NCI-H526 (cell line): ENCODE measurements at regions not wholly inside any gene's neighbourhood (a gene's known extent, or its start where the extent isn't known, plus 50 kb on each side); places are given as distances from the start of the nearest gene placed in this dataset.
"Not testable (repeated sequence)": the region's sequence is repeated elsewhere in the genome, so short reads cannot be mapped to it uniquely, and the experiment has no call there.

ENCODE experiments used
- DNase-seq, 2 experiments: peaks; one replicate each; lab custom pipeline; 2025; lab: John Stamatoyannopoulos, UW

GRCh38 chr11:67940440-67940839 is 63.5 kb downstream of the UNC93B1 start:
- DNase-seq: not testable (repeated sequence)

- DNase-seq: not testable (repeated sequence)
These were observed 64.9 kb downstream of the UNC93B1 start for GRCh38 chr11:67938964-67939363.

- DNase-seq: not testable (repeated sequence)
These were observed 65.5 kb downstream of the UNC93B1 start for GRCh38 chr11:67938371-67938770.

- not testable (repeated sequence) for DNase-seq
These were observed 80.3 kb downstream of the UNC93B1 start for GRCh38 chr11:67923565-67923964.

GRCh38 chr11:67920546-67920945 is 83.4 kb downstream of the UNC93B1 start:
- DNase-seq: not testable (repeated sequence)

GRCh38 chr11:67912184-67912583 is 91.7 kb downstream of the UNC93B1 start:
- not testable (repeated sequence) for DNase-seq

- not testable (repeated sequence) for DNase-seq
These were observed 92.7 kb downstream of the UNC93B1 start for GRCh38 chr11:67911211-67911610.

- not testable (repeated sequence) for DNase-seq
These were observed 93.1 kb downstream of the UNC93B1 start for GRCh38 chr11:67910803-67911202.

GRCh38 chr11:67906969-67907368 is 96.9 kb downstream of the UNC93B1 start:
- DNase-seq: not testable (repeated sequence)

- not testable (repeated sequence) for DNase-seq
These were observed 104.4 kb downstream of the UNC93B1 start for GRCh38 chr11:67899462-67899861.

GRCh38 chr11:67893487-67893886 is 110.4 kb downstream of the UNC93B1 start:
- not testable (repeated sequence) for DNase-seq

GRCh38 chr11:67889646-67890045 is 114.3 kb downstream of the UNC93B1 start:
- not testable (repeated sequence) for DNase-seq

GRCh38 chr11:67888056-67888455 is 115.8 kb downstream of the UNC93B1 start:
- DNase-seq: not testable (repeated sequence)

GRCh38 chr11:67886672-67887071 is 117.2 kb downstream of the UNC93B1 start:
- not testable (repeated sequence) for DNase-seq

- DNase-seq: not testable (repeated sequence)
These were observed 117.7 kb downstream of the UNC93B1 start for GRCh38 chr11:67886207-67886606.

GRCh38 chr11:67885574-67885973 is 118.3 kb downstream of the UNC93B1 start:
- not testable (repeated sequence) for DNase-seq

GRCh38 chr11:67884761-67885558 is 118.9 kb downstream of the UNC93B1 start:
- DNase-seq: not testable (repeated sequence)

- not testable (repeated sequence) for DNase-seq
These were observed 119.7 kb downstream of the UNC93B1 start for GRCh38 chr11:67884073-67884757.

GRCh38 chr11:67882304-67882703 is 121.6 kb downstream of the UNC93B1 start:
- not testable (repeated sequence) for DNase-seq

GRCh38 chr11:67881836-67882235 is 122.1 kb downstream of the UNC93B1 start:
- not testable (repeated sequence) for DNase-seq

GRCh38 chr11:67880594-67881196 is 123.2 kb downstream of the UNC93B1 start:
- not testable (repeated sequence) for DNase-seq

GRCh38 chr11:67878666-67879065 is 125.2 kb downstream of the UNC93B1 start:
- DNase-seq: not testable (repeated sequence)
